SJCRH30 (cell line): ENCODE measurements at regions not wholly inside any gene's neighbourhood (a gene's known extent, or its start where the extent isn't known, plus 50 kb on each side); places are given as distances from the start of the nearest gene placed in this dataset.
"Not testable (repeated sequence)": the region's sequence is repeated elsewhere in the genome, so short reads cannot be mapped to it uniquely, and the experiment has no call there.

Experiments
- DNase-seq, 2 experiments: peaks; one replicate each; pipeline ENCODE4 v3.0.0-alpha.2; 2015 to 2020
- H3K27ac ChIP-seq: fragments of 250-450 bp; sonication (Bioruptor Pico); 2 replicates; pipeline ENCODE4 v1.5.1; 2020; ENCODE audit warnings: mild to moderate bottlenecking, moderate library complexity
- H3K27me3 ChIP-seq: fragments of 250-450 bp; sonication (Bioruptor Pico); 2 replicates; pipeline ENCODE4 v1.5.1; 2020; ENCODE audit warnings: mild to moderate bottlenecking, moderate library complexity
- H3K36me3 ChIP-seq: fragments of 250-450 bp; sonication (Bioruptor Pico); 2 replicates; pipeline ENCODE4 v1.5.1; 2020; ENCODE audit warnings: mild to moderate bottlenecking, moderate library complexity
- H3K4me1 ChIP-seq: fragments of 250-450 bp; sonication (Bioruptor Pico); 2 replicates; pipeline ENCODE4 v1.5.1; 2020; ENCODE audit warnings: mild to moderate bottlenecking, moderate library complexity
- H3K4me3 ChIP-seq: fragments of 250-450 bp; sonication (Bioruptor Pico); 2 replicates; pipeline ENCODE4 v1.5.1; 2020; ENCODE audit warnings: mild to moderate bottlenecking, moderate library complexity
- H3K9me3 ChIP-seq: fragments of 250-450 bp; sonication (Bioruptor Pico); replicated peaks from 2 replicates; pipeline ENCODE4 v1.5.1; 2020; ENCODE audit warnings: mild to moderate bottlenecking, moderate library complexity

DNA sequence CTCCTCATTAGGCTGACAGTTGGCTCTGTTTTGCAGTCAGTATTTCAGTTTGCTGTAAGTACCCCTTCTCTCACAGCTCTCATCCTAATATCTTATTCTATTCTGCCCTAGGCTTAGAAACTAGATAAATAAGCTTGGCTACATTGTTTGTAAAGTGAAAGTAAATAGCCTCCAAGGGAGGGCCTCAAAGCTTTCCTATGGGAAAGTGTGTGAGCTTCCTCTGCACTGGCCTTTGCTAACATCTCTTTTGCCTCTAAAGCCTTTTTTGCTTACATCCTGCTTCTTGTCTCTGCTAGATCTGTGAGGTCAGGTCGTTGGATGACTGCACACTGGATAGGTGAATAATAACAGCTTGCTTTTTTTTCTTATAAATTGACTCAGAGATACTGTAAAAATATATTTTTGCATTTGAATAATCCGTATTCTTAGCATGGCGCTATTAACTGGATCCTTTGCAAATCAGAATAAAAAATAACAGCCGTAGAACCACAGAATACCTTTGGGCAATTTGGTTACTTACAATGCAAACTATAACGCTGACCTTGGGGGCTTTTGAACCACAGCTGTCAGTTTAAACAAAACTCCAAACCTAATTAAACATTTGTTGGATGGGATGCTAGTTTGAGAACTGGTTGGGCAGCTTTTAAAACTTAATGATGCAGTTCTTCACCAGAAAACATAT is 55.1 kb downstream of the TTC6 start:
- Histone ChIP-seq H3K9me3 (no peaks in the 10 kb centered on the region; the same call in 1 of the 2 replicates), H3K27ac (no peak overlapping the region), H3K4me1 (peaks cover 8% of the 10 kb centered on the region), H3K27me3 (no peaks in the 10 kb centered on the region), H3K36me3 (no peaks in the 10 kb centered on the region), H3K4me3 (no peak overlapping the region)
- peak in 1 of 2 experiments; percentile 28 for DNase-seq

DNA sequence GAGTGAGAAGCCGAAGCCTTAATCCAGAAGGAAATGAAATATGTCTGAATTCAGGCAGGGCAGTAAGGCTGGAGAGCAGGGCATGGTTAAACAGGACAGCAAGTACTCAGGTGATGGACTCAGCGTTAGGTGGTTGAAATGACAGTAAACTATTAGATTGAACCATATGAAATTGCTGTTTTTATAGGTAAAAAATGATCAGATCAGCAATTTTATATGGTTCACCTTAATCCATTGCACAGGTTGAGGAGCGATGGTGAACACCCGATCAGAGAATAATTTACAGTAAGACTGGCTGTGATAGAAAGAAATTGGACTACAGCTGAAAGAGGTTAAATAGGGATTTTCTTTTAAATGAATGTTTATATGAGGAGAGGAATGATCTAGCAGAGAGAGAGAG is 56.6 kb downstream of the TTC6 start:
- no peaks in the 10 kb centered on the region for H3K36me3 ChIP-seq

GRCh38 chr14:37655418-37655817 is 60.0 kb downstream of the TTC6 start:
- no peak overlapping the region for H3K27ac ChIP-seq
- no peaks in the 10 kb centered on the region for H3K36me3 ChIP-seq
- peaks cover 11% of the 10 kb centered on the region for H3K4me1 ChIP-seq
- peaks cover 4% of the 10 kb centered on the region; the same call in 1 of the 2 replicates for H3K9me3 ChIP-seq
- H3K4me3 ChIP-seq, result no peak overlapping the region
- no peak for DNase-seq
- no peaks in the 10 kb centered on the region for H3K27me3 ChIP-seq

More for the DNA sequence above, 56.6 kb downstream of the TTC6 start:
- Histone ChIP-seq H3K27me3 (no peaks in the 10 kb centered on the region), H3K4me1 (peaks cover 8% of the 10 kb centered on the region), H3K4me3 (no peak overlapping the region), H3K9me3 (no peaks in the 10 kb centered on the region; the same call in 1 of the 2 replicates), H3K27ac (no peak overlapping the region)
- DNase-seq, result no peak

DNA sequence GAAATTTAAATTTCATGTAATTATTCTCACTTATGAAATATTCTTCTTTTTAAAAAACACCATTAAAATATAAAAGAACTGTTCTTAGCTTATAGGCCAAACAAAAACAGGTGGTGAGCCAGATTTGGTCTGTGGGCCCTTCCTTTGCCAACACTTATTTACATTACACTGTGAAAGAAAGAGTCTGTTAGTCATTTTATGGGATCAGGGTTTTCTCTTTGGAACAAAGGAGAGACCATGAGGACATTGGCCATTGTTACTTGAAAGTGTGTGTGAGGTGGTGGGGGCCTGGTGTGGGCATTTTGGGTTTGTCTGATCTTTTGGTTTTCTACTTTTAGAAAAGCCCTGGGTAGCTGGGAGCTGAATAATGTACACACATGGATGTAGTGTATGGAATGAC is 62.7 kb downstream of the TTC6 start:
- Histone ChIP-seq H3K27me3 (no peaks in the 10 kb centered on the region), H3K9me3 (peaks cover 8% of the 10 kb centered on the region), H3K4me3 (no peak overlapping the region), H3K4me1 (peaks cover 5% of the 10 kb centered on the region; the same call in 1 of the 2 replicates), H3K27ac (no peak overlapping the region), H3K36me3 (no peaks in the 10 kb centered on the region)
- DNase-seq, result peak; percentile 6 to 35

- 0 out of 2 replicates have a peak, but pooled peaks cover under 1% of the 10 kb centered on the region for H3K4me1 ChIP-seq
- no peak overlapping the region for H3K4me3 ChIP-seq
- H3K9me3 ChIP-seq, result peaks cover 11% of the 10 kb centered on the region
- H3K36me3 ChIP-seq, result no peaks in the 10 kb centered on the region
- no peak for DNase-seq
- no peaks in the 10 kb centered on the region for H3K27me3 ChIP-seq
- H3K27ac ChIP-seq, result no peak overlapping the region
Observed at GRCh38 chr14:37663498-37663897, 68.1 kb downstream of the TTC6 start.

- no peak overlapping the region for H3K27ac ChIP-seq
- DNase-seq, result no peak
- H3K4me1 ChIP-seq, result no peaks in the 10 kb centered on the region
- no peak overlapping the region for H3K4me3 ChIP-seq
- H3K9me3 ChIP-seq, result peaks cover 8% of the 10 kb centered on the region; the same call in 1 of the 2 replicates
- no peaks in the 10 kb centered on the region for H3K36me3 ChIP-seq
- H3K27me3 ChIP-seq, result no peaks in the 10 kb centered on the region
Observed at GRCh38 chr14:37665479-37665878, 70.0 kb downstream of the TTC6 start.

GRCh38 chr14:37665951-37666350 is 70.5 kb downstream of the TTC6 start:
- Histone ChIP-seq H3K4me3 (no peak overlapping the region), H3K4me1 (no peaks in the 10 kb centered on the region), H3K9me3 (peaks cover 8% of the 10 kb centered on the region; the same call in 1 of the 2 replicates)

DNA sequence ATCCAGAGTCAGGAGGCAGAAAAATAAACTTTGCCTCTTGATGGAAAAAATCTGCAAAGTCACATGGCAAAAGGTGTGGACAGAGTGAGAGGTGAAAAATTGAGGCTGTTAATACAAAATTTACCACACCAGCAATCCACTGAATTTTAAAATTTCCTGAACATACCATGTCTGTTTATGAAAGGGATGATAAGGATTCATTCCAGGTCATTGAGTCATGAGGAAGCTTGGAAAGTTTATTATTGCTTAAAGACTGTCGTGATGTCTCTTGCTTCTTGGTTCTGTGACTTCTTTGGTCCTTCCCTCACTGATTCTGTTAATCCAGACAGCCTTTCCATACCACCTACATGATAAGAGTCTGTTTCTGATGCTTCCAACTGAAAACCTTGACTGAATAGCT is 73.2 kb downstream of the TTC6 start:
- Histone ChIP-seq H3K27ac (no peak overlapping the region), H3K4me1 (peaks cover 6% of the 10 kb centered on the region), H3K27me3 (no peaks in the 10 kb centered on the region), H3K4me3 (no peak overlapping the region), H3K36me3 (no peaks in the 10 kb centered on the region), H3K9me3 (peaks cover 3% of the 10 kb centered on the region; the same call in 1 of the 2 replicates)
- no peak for DNase-seq

More at GRCh38 chr14:37665951-37666350, 70.5 kb downstream of the TTC6 start:
- Histone ChIP-seq H3K27ac (no peak overlapping the region), H3K27me3 (no peaks in the 10 kb centered on the region), H3K36me3 (no peaks in the 10 kb centered on the region)
- no peak for DNase-seq

DNA sequence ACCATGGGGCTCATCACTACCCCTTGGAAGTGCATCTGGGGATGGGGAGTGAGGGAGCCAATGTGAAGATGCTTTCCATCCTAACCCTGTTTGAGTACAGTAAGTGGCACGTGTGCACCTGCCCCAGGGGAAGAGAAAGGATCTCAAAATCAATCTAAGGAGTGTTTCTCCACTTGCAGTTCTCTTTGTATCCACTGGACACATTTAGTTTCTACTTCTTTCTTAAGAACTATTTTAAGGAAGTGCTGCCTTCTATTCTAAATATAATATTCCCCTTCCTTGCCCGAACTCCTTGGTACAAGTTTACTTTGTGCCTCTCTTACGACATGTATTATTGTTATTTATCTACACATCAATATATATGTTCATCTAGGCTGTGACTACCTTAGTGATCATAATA is 73.8 kb downstream of the TTC6 start:
- H3K36me3 ChIP-seq, result no peaks in the 10 kb centered on the region
- no peaks in the 10 kb centered on the region for H3K27me3 ChIP-seq
- no peak overlapping the region for H3K4me3 ChIP-seq
- DNase-seq, result no peak
- peaks cover 9% of the 10 kb centered on the region for H3K4me1 ChIP-seq
- H3K27ac ChIP-seq, result no peak overlapping the region
- peaks cover 3% of the 10 kb centered on the region; the same call in 1 of the 2 replicates for H3K9me3 ChIP-seq

DNA sequence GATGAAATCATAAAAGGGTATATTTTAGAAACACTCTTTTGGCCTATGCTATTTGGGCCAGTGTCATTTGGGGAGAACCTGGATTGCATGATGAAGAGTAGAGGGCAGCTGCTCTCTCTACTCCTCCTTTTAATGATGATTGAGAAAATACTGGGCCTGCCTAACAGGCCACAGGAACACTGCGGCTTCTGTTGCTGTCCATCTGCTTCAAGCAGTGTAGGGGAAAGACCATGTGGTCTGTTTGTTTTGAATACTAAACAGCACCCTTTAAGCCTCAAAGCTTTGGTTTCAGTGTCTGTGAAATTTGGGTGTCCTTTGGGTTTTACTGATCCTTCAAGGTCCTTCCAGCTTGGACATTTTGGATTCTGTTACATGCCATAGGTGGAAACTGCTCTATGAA is 78.0 kb downstream of the TTC6 start:
- peak; percentile 77 to 88 for DNase-seq
- Histone ChIP-seq H3K27me3 (no peaks in the 10 kb centered on the region), H3K4me3 (no peak overlapping the region), H3K4me1 (peaks cover 9% of the 10 kb centered on the region), H3K27ac (peak overlapping the region; percentile 6; the same call in 1 of the 2 replicates), H3K36me3 (no peaks in the 10 kb centered on the region), H3K9me3 (no peaks in the 10 kb centered on the region)

DNA sequence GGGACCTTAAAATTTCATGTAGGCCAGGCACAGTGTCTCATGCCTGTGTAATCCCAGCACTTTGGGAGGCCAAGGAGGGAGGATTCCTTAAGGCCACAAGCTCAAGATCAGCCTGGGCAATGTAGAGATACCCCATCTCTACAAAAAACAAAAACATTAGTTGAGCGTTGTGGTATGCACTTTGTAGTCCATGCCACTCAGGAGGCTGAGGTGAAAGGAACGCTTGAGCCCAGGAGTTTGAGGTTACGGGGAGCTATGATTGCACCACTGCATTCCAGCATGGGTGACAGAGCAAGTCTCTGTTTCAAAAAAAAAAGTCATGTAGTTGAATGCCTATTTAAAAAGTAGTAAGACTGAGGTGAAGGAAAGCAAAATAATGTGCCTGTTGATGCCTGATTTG is 83.5 kb downstream of the TTC6 start:
- H3K27me3 ChIP-seq, result no peaks in the 10 kb centered on the region
- no peak overlapping the region for H3K27ac ChIP-seq
- H3K4me1 ChIP-seq, result no peaks in the 10 kb centered on the region
- DNase-seq, result no peak
- no peaks in the 10 kb centered on the region for H3K9me3 ChIP-seq
- H3K36me3 ChIP-seq, result no peaks in the 10 kb centered on the region
- H3K4me3 ChIP-seq, result no peak overlapping the region

DNA sequence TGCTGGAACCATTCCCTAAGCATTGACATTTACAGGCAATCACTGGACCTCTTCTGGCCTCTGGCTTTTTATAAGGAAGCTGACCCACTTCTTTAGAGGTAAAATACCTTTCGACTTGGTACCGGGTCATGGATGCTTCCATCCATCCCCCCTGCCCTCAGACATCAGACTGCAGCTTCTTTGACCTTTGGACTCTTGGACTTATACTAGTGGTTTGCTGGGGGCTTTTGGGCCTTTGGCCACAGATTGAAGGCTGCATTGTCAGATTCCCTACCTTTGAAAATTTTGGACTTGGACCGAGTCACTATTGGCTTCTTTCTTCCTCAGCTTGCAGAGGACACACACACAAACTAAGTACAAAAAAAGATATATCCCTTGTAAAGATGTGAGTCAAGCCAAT is 86.1 kb downstream of the TTC6 start:
- Histone ChIP-seq H3K27ac (no peak overlapping the region), H3K27me3 (no peaks in the 10 kb centered on the region), H3K36me3 (no peaks in the 10 kb centered on the region), H3K9me3 (no peaks in the 10 kb centered on the region; the same call in 1 of the 2 replicates), H3K4me3 (no peak overlapping the region), H3K4me1 (no peaks in the 10 kb centered on the region)
- no peak for DNase-seq

- not testable (repeated sequence) for H3K36me3 ChIP-seq, H3K27me3 ChIP-seq, DNase-seq, H3K4me1 ChIP-seq, H3K27ac ChIP-seq, H3K4me3 ChIP-seq, H3K9me3 ChIP-seq
Observed at GRCh38 chr14:37692680-37693079, 97.3 kb downstream of the TTC6 start.

- not testable (repeated sequence) for H3K9me3 ChIP-seq, H3K27ac ChIP-seq, H3K36me3 ChIP-seq, DNase-seq, H3K27me3 ChIP-seq, H3K4me3 ChIP-seq
- peaks cover 10% of the 10 kb centered on the region; the same call in 1 of the 2 replicates for H3K4me1 ChIP-seq
Observed at GRCh38 chr14:37693420-37693819, 98.0 kb downstream of the TTC6 start.

- Histone ChIP-seq H3K36me3 (no peaks in the 10 kb centered on the region), H3K9me3 (no peaks in the 10 kb centered on the region), H3K27me3 (no peaks in the 10 kb centered on the region), H3K27ac (no peak overlapping the region), H3K4me1 (peaks cover 10% of the 10 kb centered on the region; the same call in 1 of the 2 replicates), H3K4me3 (no peak overlapping the region)
- no peak for DNase-seq
Observed at GRCh38 chr14:37695866-37696265, 100.4 kb downstream of the TTC6 start.
